ENCODE measurements at regions not wholly inside any gene's neighbourhood (a gene's known extent, or its start where the extent isn't known, plus 50 kb on each side); places are given as distances from the start of the nearest gene placed in this dataset.

DNA sequence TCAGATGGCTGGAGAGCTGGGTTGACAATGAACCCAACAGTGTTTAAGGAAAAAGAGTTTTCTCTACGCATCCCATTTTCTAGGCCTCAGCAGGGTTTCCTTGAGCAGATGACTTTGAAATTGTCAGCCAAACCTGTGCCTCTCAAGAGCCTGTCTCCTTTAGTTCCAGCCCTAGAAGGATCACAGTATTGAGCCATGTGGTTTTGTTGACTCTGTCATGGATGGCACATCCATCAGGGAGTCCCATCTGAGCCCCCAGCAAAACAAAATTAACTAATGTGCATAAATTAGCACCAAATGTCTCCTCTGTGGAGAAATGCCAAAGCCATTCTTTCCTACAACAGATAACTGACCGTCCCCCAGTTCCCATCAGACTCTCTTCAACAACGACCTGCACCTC is 103.8 kb upstream of the BLID start:
- TF ChIP-seq, protein P1, sequence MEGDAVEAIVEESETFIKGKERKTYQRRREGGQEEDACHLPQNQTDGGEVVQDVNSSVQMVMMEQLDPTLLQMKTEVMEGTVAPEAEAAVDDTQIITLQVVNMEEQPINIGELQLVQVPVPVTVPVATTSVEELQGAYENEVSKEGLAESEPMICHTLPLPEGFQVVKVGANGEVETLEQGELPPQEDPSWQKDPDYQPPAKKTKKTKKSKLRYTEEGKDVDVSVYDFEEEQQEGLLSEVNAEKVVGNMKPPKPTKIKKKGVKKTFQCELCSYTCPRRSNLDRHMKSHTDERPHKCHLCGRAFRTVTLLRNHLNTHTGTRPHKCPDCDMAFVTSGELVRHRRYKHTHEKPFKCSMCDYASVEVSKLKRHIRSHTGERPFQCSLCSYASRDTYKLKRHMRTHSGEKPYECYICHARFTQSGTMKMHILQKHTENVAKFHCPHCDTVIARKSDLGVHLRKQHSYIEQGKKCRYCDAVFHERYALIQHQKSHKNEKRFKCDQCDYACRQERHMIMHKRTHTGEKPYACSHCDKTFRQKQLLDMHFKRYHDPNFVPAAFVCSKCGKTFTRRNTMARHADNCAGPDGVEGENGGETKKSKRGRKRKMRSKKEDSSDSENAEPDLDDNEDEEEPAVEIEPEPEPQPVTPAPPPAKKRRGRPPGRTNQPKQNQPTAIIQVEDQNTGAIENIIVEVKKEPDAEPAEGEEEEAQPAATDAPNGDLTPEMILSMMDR (IDR thresholded peaks at IDR 0.05; ENCODE audit: low read depth, low read length), result no peak
- no peak for TF ChIP-seq POLR2A (IDR thresholded peaks at IDR 0.05; ENCODE audit: extremely low read depth, insufficient read length)
